ENCODE measurements at regions not wholly inside any gene's neighbourhood (a gene's known extent, or its start where the extent isn't known, plus 50 kb on each side); places are given as distances from the start of the nearest gene placed in this dataset.
"Not testable (repeated sequence)": the region's sequence is repeated elsewhere in the genome, so short reads cannot be mapped to it uniquely, and the experiment has no call there.

DNA sequence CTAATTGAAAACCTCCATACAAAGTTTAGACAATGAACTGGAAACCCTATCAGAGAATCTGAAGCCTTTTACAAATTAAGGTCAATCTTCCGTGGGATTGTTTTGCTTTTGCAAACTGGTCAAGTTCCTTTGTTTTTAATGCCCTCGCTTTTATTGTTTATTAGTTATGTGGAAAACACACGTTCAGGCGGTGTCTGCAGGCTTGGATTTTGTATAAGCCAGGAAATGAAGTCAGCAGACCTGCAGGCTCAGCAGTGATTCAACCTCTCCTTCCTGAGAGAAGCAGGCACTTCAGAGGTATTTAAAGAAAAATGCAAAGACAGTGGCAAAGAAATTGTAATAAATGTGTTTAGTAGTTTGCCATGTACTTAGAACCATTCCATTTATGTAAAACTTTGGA is 103.4 kb upstream of the PDE10A start:
- H3K36me3 Mint-ChIP-seq (ENCODE audit: low read depth) = no peaks in the 10 kb centered on the region
- DNase-seq (ENCODE audit: low spot score) = no peak
- H3K9me3 Mint-ChIP-seq = no peaks in the 10 kb centered on the region
- H3K4me3 Mint-ChIP-seq (ENCODE audit: low read depth) = no peak overlapping the region
- no peaks in the 10 kb centered on the region for H3K27me3 Mint-ChIP-seq (ENCODE audit: low read depth)
- no peak overlapping the region for H3K27ac Mint-ChIP-seq
- peaks cover 5% of the 10 kb centered on the region for H3K4me1 Mint-ChIP-seq (ENCODE audit: low read depth)
- intact Hi-C loops (cut with micrococcal nuclease) = no loop called here

GRCh38 chr6:165766026-165766425 is 103.0 kb upstream of the PDE10A start:
- intact Hi-C loops (cut with micrococcal nuclease) = no loop called here
- Mint-ChIP-seq H3K36me3 (ENCODE audit: low read depth) (no peaks in the 10 kb centered on the region), H3K9me3 (no peaks in the 10 kb centered on the region), H3K27ac (no peak overlapping the region), H3K4me1 (ENCODE audit: low read depth) (peaks cover 5% of the 10 kb centered on the region), H3K4me3 (ENCODE audit: low read depth) (no peak overlapping the region), H3K27me3 (ENCODE audit: low read depth) (no peaks in the 10 kb centered on the region)
- DNase-seq (ENCODE audit: low spot score) = no peak

DNA sequence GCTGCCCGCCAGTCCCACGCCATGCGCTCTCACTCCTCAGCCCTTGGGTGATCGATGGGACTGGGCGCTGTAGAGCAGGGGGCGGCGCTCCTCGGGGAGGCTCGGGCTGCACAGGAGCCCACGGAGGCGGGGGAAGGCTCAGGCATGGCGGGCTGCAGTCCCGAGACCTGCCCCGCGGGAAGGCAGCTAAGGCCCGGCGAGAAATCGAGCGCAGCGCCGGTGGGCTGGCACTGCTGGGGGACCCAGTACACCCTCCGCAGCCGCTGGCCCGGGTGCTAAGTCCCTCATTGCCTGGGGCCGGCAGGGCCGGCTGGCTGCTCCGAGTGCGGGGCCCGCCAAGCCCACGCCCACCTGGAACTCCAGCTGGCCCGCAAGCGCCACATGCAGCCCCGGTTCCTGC is 102.2 kb upstream of the PDE10A start:
- H3K4me3 Mint-ChIP-seq (ENCODE audit: low read depth); H3K9me3 Mint-ChIP-seq; DNase-seq (ENCODE audit: low spot score); H3K27me3 Mint-ChIP-seq (ENCODE audit: low read depth); H3K4me1 Mint-ChIP-seq (ENCODE audit: low read depth); H3K36me3 Mint-ChIP-seq (ENCODE audit: low read depth); H3K27ac Mint-ChIP-seq; intact Hi-C loops (cut with micrococcal nuclease): not testable (repeated sequence)

- no peak overlapping the region for H3K4me3 Mint-ChIP-seq (ENCODE audit: low read depth)
- no peak overlapping the region for H3K27ac Mint-ChIP-seq
- DNase-seq (ENCODE audit: low spot score) = no peak
- intact Hi-C loops (cut with micrococcal nuclease) = no loop called here
- H3K4me1 Mint-ChIP-seq (ENCODE audit: low read depth) = peaks cover 5% of the 10 kb centered on the region
- no peaks in the 10 kb centered on the region for H3K36me3 Mint-ChIP-seq (ENCODE audit: low read depth)
- H3K27me3 Mint-ChIP-seq (ENCODE audit: low read depth) = no peaks in the 10 kb centered on the region
- H3K9me3 Mint-ChIP-seq = no peaks in the 10 kb centered on the region
These were observed 99.8 kb upstream of the PDE10A start for GRCh38 chr6:165762876-165763275.

GRCh38 chr6:165762125-165762524 is 99.1 kb upstream of the PDE10A start:
- Mint-ChIP-seq H3K9me3 (no peaks in the 10 kb centered on the region), H3K4me1 (ENCODE audit: low read depth) (peaks cover 5% of the 10 kb centered on the region), H3K4me3 (ENCODE audit: low read depth) (no peak overlapping the region), H3K27ac (no peak overlapping the region), H3K27me3 (ENCODE audit: low read depth) (no peaks in the 10 kb centered on the region), H3K36me3 (ENCODE audit: low read depth) (no peaks in the 10 kb centered on the region)
- DNase-seq (ENCODE audit: low spot score) = no peak
- intact Hi-C loops (cut with micrococcal nuclease) = no loop called here

- no peak overlapping the region for H3K4me3 Mint-ChIP-seq (ENCODE audit: low read depth)
- no peaks in the 10 kb centered on the region for H3K9me3 Mint-ChIP-seq
- no peaks in the 10 kb centered on the region for H3K4me1 Mint-ChIP-seq (ENCODE audit: low read depth)
- no peak overlapping the region for H3K27ac Mint-ChIP-seq
- peaks cover 2% of the 10 kb centered on the region for H3K27me3 Mint-ChIP-seq (ENCODE audit: low read depth)
- DNase-seq (ENCODE audit: low spot score) = no peak
- H3K36me3 Mint-ChIP-seq (ENCODE audit: low read depth) = no peaks in the 10 kb centered on the region
- intact Hi-C loops (cut with micrococcal nuclease) = no loop called here
These were observed 97.8 kb upstream of the PDE10A start for GRCh38 chr6:165760803-165761185.

- no peak overlapping the region for H3K27ac Mint-ChIP-seq
- intact Hi-C loops (cut with micrococcal nuclease) = no loop called here
- H3K4me1 Mint-ChIP-seq (ENCODE audit: low read depth) = no peaks in the 10 kb centered on the region
- peaks cover 2% of the 10 kb centered on the region for H3K27me3 Mint-ChIP-seq (ENCODE audit: low read depth)
- no peaks in the 10 kb centered on the region for H3K9me3 Mint-ChIP-seq
- H3K36me3 Mint-ChIP-seq (ENCODE audit: low read depth) = no peaks in the 10 kb centered on the region
- DNase-seq (ENCODE audit: low spot score) = no peak
- H3K4me3 Mint-ChIP-seq (ENCODE audit: low read depth) = no peak overlapping the region
These were observed 97.2 kb upstream of the PDE10A start for GRCh38 chr6:165760126-165760802.

GRCh38 chr6:165758441-165758840 is 95.4 kb upstream of the PDE10A start:
- intact Hi-C loops (cut with micrococcal nuclease) = no loop called here
- no peaks in the 10 kb centered on the region for H3K4me1 Mint-ChIP-seq (ENCODE audit: low read depth)

DNA sequence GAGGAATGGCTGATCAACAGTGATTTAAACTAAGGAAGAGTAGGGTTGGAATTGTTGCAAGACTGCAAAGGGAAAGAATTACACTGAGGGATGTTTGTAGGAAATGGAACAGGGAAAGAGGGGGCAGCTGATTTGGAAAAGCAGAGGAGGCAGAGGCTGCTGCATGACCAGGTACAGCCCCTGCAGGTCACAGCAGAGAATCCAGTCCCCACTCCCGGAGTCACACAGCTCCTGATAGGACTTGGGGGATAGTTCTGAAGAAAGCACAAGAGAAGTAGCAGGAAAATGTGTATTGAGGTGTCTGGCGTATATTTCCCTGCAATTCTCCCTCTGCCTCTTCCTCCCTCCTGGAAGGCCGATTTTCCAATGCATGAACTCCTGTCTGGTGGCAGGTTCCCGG is 92.5 kb upstream of the PDE10A start:
- H3K27ac Mint-ChIP-seq = no peak overlapping the region
- H3K4me1 Mint-ChIP-seq (ENCODE audit: low read depth) = no peaks in the 10 kb centered on the region
- DNase-seq (ENCODE audit: low spot score) = no peak
- peaks cover 2% of the 10 kb centered on the region for H3K27me3 Mint-ChIP-seq (ENCODE audit: low read depth)
- no peaks in the 10 kb centered on the region for H3K9me3 Mint-ChIP-seq
- no peaks in the 10 kb centered on the region for H3K36me3 Mint-ChIP-seq (ENCODE audit: low read depth)
- no peak overlapping the region for H3K4me3 Mint-ChIP-seq (ENCODE audit: low read depth)
- intact Hi-C loops (cut with micrococcal nuclease) = no loop called here

More at GRCh38 chr6:165758441-165758840, 95.4 kb upstream of the PDE10A start:
- no peak for DNase-seq (ENCODE audit: low spot score)
- no peak overlapping the region for H3K27ac Mint-ChIP-seq
- H3K9me3 Mint-ChIP-seq = no peaks in the 10 kb centered on the region
- H3K36me3 Mint-ChIP-seq (ENCODE audit: low read depth) = no peaks in the 10 kb centered on the region
- no peak overlapping the region for H3K4me3 Mint-ChIP-seq (ENCODE audit: low read depth)
- H3K27me3 Mint-ChIP-seq (ENCODE audit: low read depth) = peaks cover 2% of the 10 kb centered on the region

- no peak overlapping the region for H3K4me3 Mint-ChIP-seq (ENCODE audit: low read depth)
- H3K27ac Mint-ChIP-seq = no peak overlapping the region
- intact Hi-C loops (cut with micrococcal nuclease) = no loop called here
- H3K27me3 Mint-ChIP-seq (ENCODE audit: low read depth) = peaks cover 2% of the 10 kb centered on the region
- peaks cover 6% of the 10 kb centered on the region for H3K9me3 Mint-ChIP-seq
- no peak for DNase-seq (ENCODE audit: low spot score)
- no peaks in the 10 kb centered on the region for H3K4me1 Mint-ChIP-seq (ENCODE audit: low read depth)
- no peaks in the 10 kb centered on the region for H3K36me3 Mint-ChIP-seq (ENCODE audit: low read depth)
These were observed 90.5 kb upstream of the PDE10A start for GRCh38 chr6:165753506-165753905.

DNA sequence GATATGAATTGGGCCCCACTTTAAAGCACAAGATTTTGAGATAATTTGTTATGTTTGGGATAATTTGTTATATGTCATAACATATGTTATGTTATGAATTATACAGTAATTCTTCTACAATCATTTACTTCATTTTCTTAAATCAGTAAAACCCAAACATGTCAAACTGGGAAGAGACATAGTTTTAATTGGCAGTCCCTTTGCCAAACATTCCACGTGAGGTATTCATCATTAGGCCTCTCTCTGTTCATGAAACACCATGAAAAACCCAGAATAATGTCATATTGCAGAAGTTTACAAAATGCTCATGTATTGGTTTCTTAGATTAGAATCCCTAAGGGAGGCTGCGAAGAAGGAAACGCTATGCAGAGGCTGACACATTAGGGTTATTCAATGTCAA is 89.4 kb upstream of the PDE10A start:
- intact Hi-C loops (cut with micrococcal nuclease) = no loop called here
- no peaks in the 10 kb centered on the region for H3K36me3 Mint-ChIP-seq (ENCODE audit: low read depth)
- H3K4me1 Mint-ChIP-seq (ENCODE audit: low read depth) = no peaks in the 10 kb centered on the region
- no peak overlapping the region for H3K4me3 Mint-ChIP-seq (ENCODE audit: low read depth)
- DNase-seq (ENCODE audit: low spot score) = no peak
- H3K27ac Mint-ChIP-seq = no peak overlapping the region
- peaks cover 2% of the 10 kb centered on the region for H3K27me3 Mint-ChIP-seq (ENCODE audit: low read depth)
- H3K9me3 Mint-ChIP-seq = peaks cover 6% of the 10 kb centered on the region

GRCh38 chr6:165751486-165751885 is 88.4 kb upstream of the PDE10A start:
- intact Hi-C loops (cut with micrococcal nuclease) = no loop called here
- DNase-seq (ENCODE audit: low spot score) = no peak
- Mint-ChIP-seq H3K4me1 (ENCODE audit: low read depth) (no peaks in the 10 kb centered on the region), H3K4me3 (ENCODE audit: low read depth) (no peak overlapping the region), H3K9me3 (peaks cover 6% of the 10 kb centered on the region), H3K27me3 (ENCODE audit: low read depth) (peaks cover 1% of the 10 kb centered on the region), H3K36me3 (ENCODE audit: low read depth) (no peaks in the 10 kb centered on the region), H3K27ac (no peak overlapping the region)

DNA sequence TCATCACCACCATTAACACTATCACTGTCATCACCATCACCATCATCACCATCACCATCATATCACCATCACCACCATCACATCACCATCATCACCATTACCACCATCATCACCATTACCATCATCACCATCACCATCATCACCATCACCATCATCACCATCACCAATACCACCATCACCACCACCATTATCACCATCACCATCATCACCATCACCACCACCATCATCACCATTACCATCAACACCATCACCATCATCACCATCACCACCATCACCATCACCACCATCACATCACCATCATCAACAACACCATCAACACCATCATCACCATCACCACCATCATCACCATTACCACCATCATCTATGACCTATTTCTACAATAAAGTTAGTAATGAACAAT is 86.1 kb upstream of the PDE10A start:
- DNase-seq (ENCODE audit: low spot score) = no peak
- peaks cover 6% of the 10 kb centered on the region for H3K9me3 Mint-ChIP-seq
- no peaks in the 10 kb centered on the region for H3K36me3 Mint-ChIP-seq (ENCODE audit: low read depth)
- H3K27ac Mint-ChIP-seq = no peak overlapping the region
- intact Hi-C loops (cut with micrococcal nuclease) = no loop called here
- peaks cover 4% of the 10 kb centered on the region for H3K4me1 Mint-ChIP-seq (ENCODE audit: low read depth)
- H3K27me3 Mint-ChIP-seq (ENCODE audit: low read depth) = no peaks in the 10 kb centered on the region
- H3K4me3 Mint-ChIP-seq (ENCODE audit: low read depth) = no peak overlapping the region

DNA sequence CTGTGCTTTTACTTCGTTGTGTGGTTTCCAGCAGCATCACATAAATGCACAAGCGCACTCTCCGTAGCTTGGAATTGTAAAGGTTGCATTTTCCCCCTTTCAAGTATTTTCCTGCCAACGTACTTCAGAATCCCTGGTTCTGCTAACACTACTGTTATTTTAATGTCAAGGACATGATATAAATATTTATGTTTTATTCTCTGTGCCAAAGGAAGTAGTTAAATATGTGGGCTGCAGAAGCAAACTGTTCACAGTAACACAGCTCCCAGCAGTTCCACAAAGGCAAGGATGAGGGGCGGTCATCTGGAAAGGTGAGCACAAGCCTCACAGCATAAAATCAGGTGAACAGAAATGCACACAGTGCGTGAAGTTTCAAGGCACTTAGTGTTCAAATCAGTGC is 85.3 kb upstream of the PDE10A start:
- H3K36me3 Mint-ChIP-seq (ENCODE audit: low read depth) = no peaks in the 10 kb centered on the region
- H3K4me1 Mint-ChIP-seq (ENCODE audit: low read depth) = peaks cover 9% of the 10 kb centered on the region
- H3K9me3 Mint-ChIP-seq = peaks cover 6% of the 10 kb centered on the region
- H3K27ac Mint-ChIP-seq = no peak overlapping the region
- H3K4me3 Mint-ChIP-seq (ENCODE audit: low read depth) = no peak overlapping the region
- no peaks in the 10 kb centered on the region for H3K27me3 Mint-ChIP-seq (ENCODE audit: low read depth)
- DNase-seq (ENCODE audit: low spot score) = no peak
- intact Hi-C loops (cut with micrococcal nuclease) = no loop called here

All from activated T-helper 2 cell treated with anti-CD3 and anti-CD28 coated beads, Interferon-gamma antibody, Interleukin-2, Interleukin-4, amounts not matched to agents 10 μg/mL and 5 μg/mL and 100 μg/mL, durations not matched to agents 14 hours and 24 hours and 36 hours (primary cell).